PC-9 (cell line): ENCODE measurements at regions not wholly inside any gene's neighbourhood (a gene's known extent, or its start where the extent isn't known, plus 50 kb on each side); places are given as distances from the start of the nearest gene placed in this dataset.

ENCODE experiments used
- BruUV-seq: library from RNA; stranded (reverse); fragments of 400-500 nt; replicated peaks from 2 replicates; lab custom pipeline; 2021; lab: Mats Ljungman, UMichigan
- CTCF ChIA-PET: fragments of 300-600 bp; sonication (Branson Sonifier 250); formaldehyde crosslinking; loops from one replicate; lab custom pipeline; 2022; ENCODE audit warnings: antibody characterized with exemption; lab: Charles Lee
- POLR2A ChIA-PET: fragments of 300-600 bp; sonication (Branson Sonifier 250); formaldehyde crosslinking; loops from one replicate; lab custom pipeline; 2022; ENCODE audit warnings: antibody characterized with exemption; ENCODE audit not compliant: unreplicated experiment; lab: Charles Lee
- DNase-seq, 2 experiments: peaks; one replicate each; pipeline versions ENCODE4 v3.0.0 to v3.0.0-alpha.2; 2015 to 2022; ENCODE audit warnings: mixed read lengths in 1 of 2
- H2AFZ ChIP-seq: fragments of 200-600 bp; sonication (generic); 2 replicates; pipeline ENCODE4 v1.8.1; 2017; ENCODE audit warnings: antibody characterized with exemption
- H3F3A ChIP-seq: fragments of 200-600 bp; sonication (generic); 2 replicates; pipeline ENCODE4 v1.8.1; 2017; ENCODE audit warnings: antibody characterized with exemption, mild to moderate bottlenecking, low read depth; ENCODE audit not compliant: insufficient read depth
- H3K27ac ChIP-seq: fragments of 200-600 bp; sonication (generic); 2 replicates; pipeline ENCODE4 v1.6.1; 2016; ENCODE audit warnings: mixed run types
- H3K27me3 ChIP-seq: fragments of 200-600 bp; sonication (generic); 2 replicates; pipeline ENCODE4 v1.6.1; 2016; ENCODE audit warnings: low read depth, mixed run types; ENCODE audit not compliant: insufficient read depth
- H3K36me3 ChIP-seq: fragments of 200-600 bp; sonication (generic); 2 replicates; pipeline ENCODE4 v1.6.1; 2016; ENCODE audit warnings: low read depth, mixed run types
- H3K4me1 ChIP-seq: fragments of 200-600 bp; sonication (generic); replicated peaks from 2 replicates; pipeline ENCODE4 v1.6.1; 2016; ENCODE audit warnings: mixed run types; ENCODE audit not compliant: insufficient read depth
- H3K4me2 ChIP-seq: fragments of 200-600 bp; sonication (generic); 2 replicates; pipeline ENCODE4 v1.6.1; 2017; ENCODE audit warnings: mixed run types
- H3K4me3 ChIP-seq: fragments of 200-600 bp; sonication (generic); 2 replicates; pipeline ENCODE4 v1.6.1; 2016; ENCODE audit warnings: mixed run types
- H3K79me2 ChIP-seq: fragments of 200-600 bp; sonication (generic); 2 replicates; pipeline ENCODE4 v1.6.1; 2017; ENCODE audit warnings: low read depth, mixed run types
- H3K9me2 ChIP-seq: fragments of 200-600 bp; sonication (generic); 2 replicates; pipeline ENCODE4 v1.8.1; 2017; ENCODE audit warnings: mild to moderate bottlenecking; ENCODE audit not compliant: insufficient read depth
- H3K9me3 ChIP-seq: fragments of 200-600 bp; sonication (generic); 2 replicates; pipeline ENCODE4 v1.8.1; 2016; ENCODE audit warnings: low read depth; ENCODE audit not compliant: insufficient read depth
- H4K20me1 ChIP-seq: fragments of 200-600 bp; sonication (generic); 2 replicates; pipeline ENCODE4 v1.8.1; 2017; ENCODE audit not compliant: insufficient read depth
- EZH2 ChIP-seq: fragments of 200-600 bp; sonication (generic); IDR thresholded peaks from 2 replicates; pipeline ENCODE4 v1.8.0; 2017; ENCODE audit warnings: antibody characterized with exemption, low read depth
- intact Hi-C: fragments of 100-400 bp; cut with micrococcal nuclease; formaldehyde crosslinking; loops from one replicate; pipeline ENCODE4 v1.10.0; 2022; ENCODE audit not compliant: unreplicated experiment
- TF ChIP-seq, protein P1 (sequence below): fragments of 200-600 bp; sonication (generic); conservative IDR thresholded peaks from 2 replicates; pipeline ENCODE4 v1.6.1; 2017; ENCODE audit warnings: mixed run types, antibody characterized with exemption, mild to moderate bottlenecking, moderate library complexity

DNA sequence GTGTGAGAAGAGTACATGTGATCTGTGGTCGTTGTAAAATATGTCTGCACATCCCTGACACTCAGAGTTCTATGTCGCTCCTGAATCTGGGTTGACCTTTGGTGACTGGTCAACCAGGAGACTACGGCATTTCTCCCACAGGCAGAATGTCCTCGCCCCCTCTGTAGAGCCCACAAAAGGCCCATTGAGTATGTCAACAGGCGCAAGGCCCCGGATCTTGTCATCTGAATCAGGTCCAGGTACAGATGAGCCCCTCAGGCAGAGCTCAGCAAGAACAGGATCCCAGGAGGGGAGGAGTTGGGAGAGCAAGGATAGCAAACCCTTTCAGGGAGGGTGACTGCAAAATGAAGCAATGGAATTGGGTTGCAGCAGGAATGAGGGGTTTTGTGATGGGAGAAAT is 126.5 kb downstream of the MATN1 start:
- H3K4me2 ChIP-seq, result no peak overlapping the region
- H3K4me1 ChIP-seq, result no peaks in the 10 kb centered on the region
- no peak overlapping the region for H2AFZ ChIP-seq
- H3K79me2 ChIP-seq, result no peaks in the 10 kb centered on the region
- no peaks in the 10 kb centered on the region for H4K20me1 ChIP-seq
- no peak for DNase-seq
- TF ChIP-seq, protein P1, sequence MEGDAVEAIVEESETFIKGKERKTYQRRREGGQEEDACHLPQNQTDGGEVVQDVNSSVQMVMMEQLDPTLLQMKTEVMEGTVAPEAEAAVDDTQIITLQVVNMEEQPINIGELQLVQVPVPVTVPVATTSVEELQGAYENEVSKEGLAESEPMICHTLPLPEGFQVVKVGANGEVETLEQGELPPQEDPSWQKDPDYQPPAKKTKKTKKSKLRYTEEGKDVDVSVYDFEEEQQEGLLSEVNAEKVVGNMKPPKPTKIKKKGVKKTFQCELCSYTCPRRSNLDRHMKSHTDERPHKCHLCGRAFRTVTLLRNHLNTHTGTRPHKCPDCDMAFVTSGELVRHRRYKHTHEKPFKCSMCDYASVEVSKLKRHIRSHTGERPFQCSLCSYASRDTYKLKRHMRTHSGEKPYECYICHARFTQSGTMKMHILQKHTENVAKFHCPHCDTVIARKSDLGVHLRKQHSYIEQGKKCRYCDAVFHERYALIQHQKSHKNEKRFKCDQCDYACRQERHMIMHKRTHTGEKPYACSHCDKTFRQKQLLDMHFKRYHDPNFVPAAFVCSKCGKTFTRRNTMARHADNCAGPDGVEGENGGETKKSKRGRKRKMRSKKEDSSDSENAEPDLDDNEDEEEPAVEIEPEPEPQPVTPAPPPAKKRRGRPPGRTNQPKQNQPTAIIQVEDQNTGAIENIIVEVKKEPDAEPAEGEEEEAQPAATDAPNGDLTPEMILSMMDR, result no peak
- TF ChIP-seq EZH2, result no peak
- no peaks in the 10 kb centered on the region for H3K9me3 ChIP-seq
- no peaks in the 10 kb centered on the region for H3K9me2 ChIP-seq
- ChIA-PET CTCF (no interaction called here), POLR2A (no interaction called here)
- intact Hi-C loops, result no loop called here
- no peaks in the 10 kb centered on the region for H3K36me3 ChIP-seq
- H3K4me3 ChIP-seq, result no peak overlapping the region
- no TSS peak for BruUV-seq
- no peaks in the 10 kb centered on the region for H3F3A ChIP-seq
- no peak overlapping the region for H3K27ac ChIP-seq
- peaks cover 4% of the 10 kb centered on the region; the same call in 1 of the 2 replicates for H3K27me3 ChIP-seq

DNA sequence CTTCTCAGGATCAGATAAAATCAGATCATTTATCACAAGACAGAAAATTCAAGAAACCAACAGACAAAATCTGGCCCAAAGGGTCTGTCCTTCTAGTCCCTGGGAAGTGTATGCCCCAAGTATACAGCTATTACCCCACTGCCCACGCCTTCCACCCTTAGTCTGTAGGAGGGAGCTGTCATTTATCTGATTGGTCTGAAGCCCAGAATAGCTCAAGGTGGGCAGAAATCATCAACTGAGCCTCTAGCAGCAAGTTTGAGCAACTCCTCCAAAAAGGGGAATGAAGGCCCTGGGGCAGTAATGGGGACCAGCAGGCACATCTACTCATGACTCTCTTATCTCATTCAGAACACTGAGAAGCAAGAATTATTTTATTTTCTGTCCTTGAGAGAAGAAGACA is 126.9 kb downstream of the MATN1 start:
- Histone ChIP-seq H3K9me2 (no peaks in the 10 kb centered on the region), H3K79me2 (no peaks in the 10 kb centered on the region), H3K4me2 (no peak overlapping the region), H4K20me1 (no peaks in the 10 kb centered on the region), H3K27ac (no peak overlapping the region), H3K27me3 (peaks cover 4% of the 10 kb centered on the region; the same call in 1 of the 2 replicates), H3K4me3 (no peak overlapping the region), H3F3A (no peaks in the 10 kb centered on the region), H3K4me1 (no peaks in the 10 kb centered on the region), H3K9me3 (no peaks in the 10 kb centered on the region), H2AFZ (no peak overlapping the region), H3K36me3 (no peaks in the 10 kb centered on the region)
- intact Hi-C loops, result no loop called here
- POLR2A ChIA-PET, result no interaction called here
- TF ChIP-seq EZH2, result no peak
- TF ChIP-seq, protein P1, result no peak
- no peak for DNase-seq
- no TSS peak for BruUV-seq
- CTCF ChIA-PET, result no interaction called here

DNA sequence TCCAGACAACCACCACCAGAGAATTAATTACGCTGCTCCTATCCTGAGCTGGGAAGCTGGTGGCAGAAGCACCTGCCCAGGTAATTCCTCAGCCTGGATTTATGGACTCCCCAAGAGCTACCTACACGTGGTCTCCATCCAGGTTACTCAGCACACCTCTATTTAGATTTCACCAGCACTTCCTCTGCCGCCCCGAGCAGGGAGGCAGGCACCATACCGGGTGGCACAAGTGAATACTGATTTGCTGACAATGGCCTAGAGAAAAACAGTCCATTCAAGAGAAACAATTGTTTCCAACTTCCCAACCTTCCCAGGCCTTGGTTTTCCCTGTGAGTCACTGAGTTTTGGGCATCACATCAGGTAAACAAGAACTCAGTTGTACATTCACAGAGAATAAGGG is 134.3 kb downstream of the MATN1 start:
- no peaks in the 10 kb centered on the region for H3K9me3 ChIP-seq
- no peaks in the 10 kb centered on the region for H3K4me1 ChIP-seq
- H3F3A ChIP-seq, result no peaks in the 10 kb centered on the region
- H3K4me2 ChIP-seq, result no peak overlapping the region
- no peaks in the 10 kb centered on the region for H3K36me3 ChIP-seq
- intact Hi-C loops, result no loop called here
- no peak for TF ChIP-seq EZH2
- TF ChIP-seq, protein P1, result no peak
- no peak overlapping the region for H3K27ac ChIP-seq
- no TSS peak for BruUV-seq
- no peak for DNase-seq
- no peaks in the 10 kb centered on the region for H3K79me2 ChIP-seq
- H3K27me3 ChIP-seq, result no peaks in the 10 kb centered on the region
- no peak overlapping the region for H3K4me3 ChIP-seq
- H3K9me2 ChIP-seq, result no peaks in the 10 kb centered on the region
- ChIA-PET CTCF (no interaction called here), POLR2A (interaction anchor here (0.6 kb wide), 1 partner anchor 161 kb away, joined by 4 read pairs; no protein-coding TSS in a partner anchor)
- H2AFZ ChIP-seq, result no peak overlapping the region
- no peaks in the 10 kb centered on the region for H4K20me1 ChIP-seq
